ENCODE measurements at regions not wholly inside any gene's neighbourhood (a gene's known extent, or its start where the extent isn't known, plus 50 kb on each side); places are given as distances from the start of the nearest gene placed in this dataset.
A peak's percentile ranks its signal among the peaks of the same experiment; 100 is the strongest.

- Histone ChIP-seq H3K27me3 (ENCODE audit: control insufficient read depth in 3 of 3, insufficient read depth in 3 of 3, low read length in 3 of 3) (peaks cover 0 to 3% (median 2%) of the 10 kb centered on the region in 3 donors), H3K9ac (ENCODE audit: low read depth in 1 of 3, low read length in 3 of 3) (peak overlapping the region in 1 of 3 donors; percentile 53), H3K4me1 (ENCODE audit: control insufficient read depth in 3 of 3, insufficient read depth in 3 of 3, low read length in 3 of 3) (peaks cover 17 to 25% (median 20%) of the 10 kb centered on the region in 3 donors), H3K4me3 (ENCODE audit: low read length in 3 of 3) (no peak overlapping the region), H3K36me3 (ENCODE audit: control insufficient read depth in 3 of 3, insufficient read depth in 3 of 3, low read length in 3 of 3) (no peaks in the 10 kb centered on the region), H3K27ac (ENCODE audit: low read depth, low read length) (no peak overlapping the region), H3K9me3 (ENCODE audit: control insufficient read depth in 3 of 3, low read length in 3 of 3) (no peaks in the 10 kb centered on the region)
Measured at GRCh38 chr10:50997461-50997860, 76.8 kb upstream of the PRKG1 start.

GRCh38 chr10:50999163-50999562 is 75.1 kb upstream of the PRKG1 start:
- no peak overlapping the region for H3K4me3 ChIP-seq (ENCODE audit: low read length in 3 of 3)
- H3K4me1 ChIP-seq (ENCODE audit: control insufficient read depth in 3 of 3, insufficient read depth in 3 of 3, low read length in 3 of 3) = peaks cover 5 to 20% (median 9%) of the 10 kb centered on the region in 3 donors
- H3K9ac ChIP-seq (ENCODE audit: low read depth in 1 of 3, low read length in 3 of 3) = peak overlapping the region in 1 of 3 donors; percentile 6
- H3K36me3 ChIP-seq (ENCODE audit: control insufficient read depth in 3 of 3, insufficient read depth in 3 of 3, low read length in 3 of 3) = no peaks in the 10 kb centered on the region
- H3K27me3 ChIP-seq (ENCODE audit: control insufficient read depth in 3 of 3, insufficient read depth in 3 of 3, low read length in 3 of 3) = no peaks in the 10 kb centered on the region
- no peaks in the 10 kb centered on the region for H3K9me3 ChIP-seq (ENCODE audit: control insufficient read depth in 3 of 3, low read length in 3 of 3)
- no peak overlapping the region for H3K27ac ChIP-seq (ENCODE audit: low read depth, low read length)

GRCh38 chr10:51000164-51000563 is 74.1 kb upstream of the PRKG1 start:
- no peaks in the 10 kb centered on the region for H3K9me3 ChIP-seq (ENCODE audit: control insufficient read depth in 3 of 3, low read length in 3 of 3)
- H3K27ac ChIP-seq (ENCODE audit: low read depth, low read length) = no peak overlapping the region
- no peak overlapping the region for H3K4me3 ChIP-seq (ENCODE audit: low read length in 3 of 3)
- peaks cover 4 to 22% (median 5%) of the 10 kb centered on the region in 3 donors for H3K4me1 ChIP-seq (ENCODE audit: control insufficient read depth in 3 of 3, insufficient read depth in 3 of 3, low read length in 3 of 3)
- H3K27me3 ChIP-seq (ENCODE audit: control insufficient read depth in 3 of 3, insufficient read depth in 3 of 3, low read length in 3 of 3) = no peaks in the 10 kb centered on the region
- no peaks in the 10 kb centered on the region for H3K36me3 ChIP-seq (ENCODE audit: control insufficient read depth in 3 of 3, insufficient read depth in 3 of 3, low read length in 3 of 3)
- no peak overlapping the region for H3K9ac ChIP-seq (ENCODE audit: low read depth in 1 of 3, low read length in 3 of 3)

GRCh38 chr10:51000976-51001375 is 73.3 kb upstream of the PRKG1 start:
- H3K9ac ChIP-seq (ENCODE audit: low read depth in 1 of 3, low read length in 3 of 3) = no peak overlapping the region
- no peak overlapping the region for H3K27ac ChIP-seq (ENCODE audit: low read depth, low read length)
- H3K27me3 ChIP-seq (ENCODE audit: control insufficient read depth in 3 of 3, insufficient read depth in 3 of 3, low read length in 3 of 3) = no peaks in the 10 kb centered on the region
- no peaks in the 10 kb centered on the region for H3K9me3 ChIP-seq (ENCODE audit: control insufficient read depth in 3 of 3, low read length in 3 of 3)
- H3K4me3 ChIP-seq (ENCODE audit: low read length in 3 of 3) = no peak overlapping the region
- no peaks in the 10 kb centered on the region for H3K36me3 ChIP-seq (ENCODE audit: control insufficient read depth in 3 of 3, insufficient read depth in 3 of 3, low read length in 3 of 3)
- peaks cover 5 to 25% (median 10%) of the 10 kb centered on the region in 3 donors for H3K4me1 ChIP-seq (ENCODE audit: control insufficient read depth in 3 of 3, insufficient read depth in 3 of 3, low read length in 3 of 3)

- peaks cover 5 to 20% (median 11%) of the 10 kb centered on the region in 3 donors for H3K4me1 ChIP-seq (ENCODE audit: control insufficient read depth in 3 of 3, insufficient read depth in 3 of 3, low read length in 3 of 3)
- no peak overlapping the region for H3K9ac ChIP-seq (ENCODE audit: low read depth in 1 of 3, low read length in 3 of 3)
- H3K36me3 ChIP-seq (ENCODE audit: control insufficient read depth in 3 of 3, insufficient read depth in 3 of 3, low read length in 3 of 3) = no peaks in the 10 kb centered on the region
- H3K4me3 ChIP-seq (ENCODE audit: low read length in 3 of 3) = no peak overlapping the region
- no peak overlapping the region for H3K27ac ChIP-seq (ENCODE audit: low read depth, low read length)
- H3K9me3 ChIP-seq (ENCODE audit: control insufficient read depth in 3 of 3, low read length in 3 of 3) = no peaks in the 10 kb centered on the region
- no peaks in the 10 kb centered on the region for H3K27me3 ChIP-seq (ENCODE audit: control insufficient read depth in 3 of 3, insufficient read depth in 3 of 3, low read length in 3 of 3)
Measured at GRCh38 chr10:51001587-51001986, 72.7 kb upstream of the PRKG1 start.

GRCh38 chr10:51002469-51002868 is 71.8 kb upstream of the PRKG1 start:
- Histone ChIP-seq H3K27me3 (ENCODE audit: control insufficient read depth in 3 of 3, insufficient read depth in 3 of 3, low read length in 3 of 3) (no peaks in the 10 kb centered on the region), H3K9ac (ENCODE audit: low read depth in 1 of 3, low read length in 3 of 3) (no peak overlapping the region), H3K36me3 (ENCODE audit: control insufficient read depth in 3 of 3, insufficient read depth in 3 of 3, low read length in 3 of 3) (no peaks in the 10 kb centered on the region), H3K4me3 (ENCODE audit: low read length in 3 of 3) (no peak overlapping the region), H3K27ac (ENCODE audit: low read depth, low read length) (no peak overlapping the region), H3K9me3 (ENCODE audit: control insufficient read depth in 3 of 3, low read length in 3 of 3) (no peaks in the 10 kb centered on the region), H3K4me1 (ENCODE audit: control insufficient read depth in 3 of 3, insufficient read depth in 3 of 3, low read length in 3 of 3) (peaks cover 5 to 19% (median 9%) of the 10 kb centered on the region in 3 donors)

GRCh38 chr10:51004776-51005175 is 69.5 kb upstream of the PRKG1 start:
- Histone ChIP-seq H3K27me3 (ENCODE audit: control insufficient read depth in 3 of 3, insufficient read depth in 3 of 3, low read length in 3 of 3) (no peaks in the 10 kb centered on the region), H3K36me3 (ENCODE audit: control insufficient read depth in 3 of 3, insufficient read depth in 3 of 3, low read length in 3 of 3) (no peaks in the 10 kb centered on the region), H3K27ac (ENCODE audit: low read depth, low read length) (no peak overlapping the region), H3K9ac (ENCODE audit: low read depth in 1 of 3, low read length in 3 of 3) (no peak overlapping the region), H3K4me1 (ENCODE audit: control insufficient read depth in 3 of 3, insufficient read depth in 3 of 3, low read length in 3 of 3) (peaks cover 5 to 17% (median 9%) of the 10 kb centered on the region in 3 donors), H3K4me3 (ENCODE audit: low read length in 3 of 3) (no peak overlapping the region), H3K9me3 (ENCODE audit: control insufficient read depth in 3 of 3, low read length in 3 of 3) (no peaks in the 10 kb centered on the region)

GRCh38 chr10:51005551-51005950 is 68.7 kb upstream of the PRKG1 start:
- H3K27me3 ChIP-seq (ENCODE audit: control insufficient read depth in 3 of 3, insufficient read depth in 3 of 3, low read length in 3 of 3) = no peaks in the 10 kb centered on the region
- no peaks in the 10 kb centered on the region for H3K36me3 ChIP-seq (ENCODE audit: control insufficient read depth in 3 of 3, insufficient read depth in 3 of 3, low read length in 3 of 3)
- peaks cover 5 to 17% (median 9%) of the 10 kb centered on the region in 3 donors for H3K4me1 ChIP-seq (ENCODE audit: control insufficient read depth in 3 of 3, insufficient read depth in 3 of 3, low read length in 3 of 3)
- no peak overlapping the region for H3K27ac ChIP-seq (ENCODE audit: low read depth, low read length)
- no peak overlapping the region for H3K4me3 ChIP-seq (ENCODE audit: low read length in 3 of 3)
- no peaks in the 10 kb centered on the region for H3K9me3 ChIP-seq (ENCODE audit: control insufficient read depth in 3 of 3, low read length in 3 of 3)
- no peak overlapping the region for H3K9ac ChIP-seq (ENCODE audit: low read depth in 1 of 3, low read length in 3 of 3)

GRCh38 chr10:51006686-51007085 is 67.6 kb upstream of the PRKG1 start:
- H3K36me3 ChIP-seq (ENCODE audit: control insufficient read depth in 3 of 3, insufficient read depth in 3 of 3, low read length in 3 of 3) = no peaks in the 10 kb centered on the region
- no peaks in the 10 kb centered on the region for H3K27me3 ChIP-seq (ENCODE audit: control insufficient read depth in 3 of 3, insufficient read depth in 3 of 3, low read length in 3 of 3)
- no peak overlapping the region for H3K4me3 ChIP-seq (ENCODE audit: low read length in 3 of 3)
- no peak overlapping the region for H3K27ac ChIP-seq (ENCODE audit: low read depth, low read length)
- H3K9ac ChIP-seq (ENCODE audit: low read depth in 1 of 3, low read length in 3 of 3) = no peak overlapping the region
- H3K4me1 ChIP-seq (ENCODE audit: control insufficient read depth in 3 of 3, insufficient read depth in 3 of 3, low read length in 3 of 3) = peaks cover 5 to 17% (median 9%) of the 10 kb centered on the region in 3 donors
- no peaks in the 10 kb centered on the region for H3K9me3 ChIP-seq (ENCODE audit: control insufficient read depth in 3 of 3, low read length in 3 of 3)

GRCh38 chr10:51007781-51008180 is 66.5 kb upstream of the PRKG1 start:
- no peak overlapping the region for H3K4me3 ChIP-seq (ENCODE audit: low read length in 3 of 3)
- H3K36me3 ChIP-seq (ENCODE audit: control insufficient read depth in 3 of 3, insufficient read depth in 3 of 3, low read length in 3 of 3) = no peaks in the 10 kb centered on the region
- H3K27ac ChIP-seq (ENCODE audit: low read depth, low read length) = no peak overlapping the region
- peaks cover 5 to 13% (median 9%) of the 10 kb centered on the region in 3 donors for H3K4me1 ChIP-seq (ENCODE audit: control insufficient read depth in 3 of 3, insufficient read depth in 3 of 3, low read length in 3 of 3)
- no peaks in the 10 kb centered on the region for H3K9me3 ChIP-seq (ENCODE audit: control insufficient read depth in 3 of 3, low read length in 3 of 3)
- H3K27me3 ChIP-seq (ENCODE audit: control insufficient read depth in 3 of 3, insufficient read depth in 3 of 3, low read length in 3 of 3) = no peaks in the 10 kb centered on the region
- no peak overlapping the region for H3K9ac ChIP-seq (ENCODE audit: low read depth in 1 of 3, low read length in 3 of 3)

- Histone ChIP-seq H3K9ac (ENCODE audit: low read depth in 1 of 3, low read length in 3 of 3) (no peak overlapping the region), H3K27me3 (ENCODE audit: control insufficient read depth in 3 of 3, insufficient read depth in 3 of 3, low read length in 3 of 3) (no peaks in the 10 kb centered on the region), H3K27ac (ENCODE audit: low read depth, low read length) (no peak overlapping the region), H3K36me3 (ENCODE audit: control insufficient read depth in 3 of 3, insufficient read depth in 3 of 3, low read length in 3 of 3) (no peaks in the 10 kb centered on the region), H3K9me3 (ENCODE audit: control insufficient read depth in 3 of 3, low read length in 3 of 3) (no peaks in the 10 kb centered on the region), H3K4me1 (ENCODE audit: control insufficient read depth in 3 of 3, insufficient read depth in 3 of 3, low read length in 3 of 3) (peaks cover 5 to 11% (median 9%) of the 10 kb centered on the region in 3 donors), H3K4me3 (ENCODE audit: low read length in 3 of 3) (no peak overlapping the region)
Measured at GRCh38 chr10:51008346-51008745, 65.9 kb upstream of the PRKG1 start.

Data from skeletal muscle tissue (tissue), 3 donors.